ENCODE measurements at regions not wholly inside any gene's neighbourhood (a gene's known extent, or its start where the extent isn't known, plus 50 kb on each side); places are given as distances from the start of the nearest gene placed in this dataset.

GRCh38 chr10:130781623-130782022, 529.9 kb downstream of the TCERG1L start:
- DNase-seq = no peak

- DNase-seq = no peak
Observed at GRCh38 chr10:130782467-130782866, 529.1 kb downstream of the TCERG1L start.

- DNase-seq = no peak
Observed at GRCh38 chr10:130784326-130784725, 527.2 kb downstream of the TCERG1L start.

GRCh38 chr10:130786365-130786966, 525.1 kb downstream of the TCERG1L start:
- DNase-seq = no peak

GRCh38 chr10:130787243-130787642, 524.3 kb downstream of the TCERG1L start:
- no peak for DNase-seq

GRCh38 chr10:130787821-130788220, 523.7 kb downstream of the TCERG1L start:
- no peak for DNase-seq

- no peak for DNase-seq
Observed at GRCh38 chr10:130790339-130790738, 521.2 kb downstream of the TCERG1L start.

- DNase-seq = no peak
Observed at GRCh38 chr10:130792096-130792845, 519.2 kb downstream of the TCERG1L start.

- no peak for DNase-seq
Observed at GRCh38 chr10:130795819-130796218, 515.7 kb downstream of the TCERG1L start.

- DNase-seq = no peak
Observed at GRCh38 chr10:130799532-130799931, 512.0 kb downstream of the TCERG1L start.

- DNase-seq = no peak
Observed at GRCh38 chr10:130800281-130800680, 511.2 kb downstream of the TCERG1L start.

GRCh38 chr10:130801276-130801675, 510.2 kb downstream of the TCERG1L start:
- no peak for DNase-seq

- DNase-seq = no peak
Observed at GRCh38 chr10:130801784-130802183, 509.7 kb downstream of the TCERG1L start.

- DNase-seq = no peak
Observed at GRCh38 chr10:130802301-130802700, 509.2 kb downstream of the TCERG1L start.

GRCh38 chr10:130804281-130804680, 507.2 kb downstream of the TCERG1L start:
- DNase-seq = no peak

- DNase-seq = no peak
Observed at GRCh38 chr10:130804778-130805634, 506.5 kb downstream of the TCERG1L start.

GRCh38 chr10:130805635-130806030, 505.9 kb downstream of the TCERG1L start:
- DNase-seq = no peak

- DNase-seq = no peak
Observed at GRCh38 chr10:130806426-130806825, 505.1 kb downstream of the TCERG1L start.

GRCh38 chr10:130807096-130807495, 504.4 kb downstream of the TCERG1L start:
- no peak for DNase-seq

- no peak for DNase-seq
Observed at GRCh38 chr10:130807721-130808120, 503.8 kb downstream of the TCERG1L start.

GRCh38 chr10:130808243-130808642, 503.3 kb downstream of the TCERG1L start:
- no peak for DNase-seq

- DNase-seq = no peak
Observed at GRCh38 chr10:130808686-130809085, 502.8 kb downstream of the TCERG1L start.

GRCh38 chr10:130809181-130809580, 502.3 kb downstream of the TCERG1L start:
- DNase-seq = no peak
